SK-N-SH treated with all-trans-retinoic acid at 6 μM for 48 hours (cell line): ENCODE measurements at regions not wholly inside any gene's neighbourhood (a gene's known extent, or its start where the extent isn't known, plus 50 kb on each side); places are given as distances from the start of the nearest gene placed in this dataset.

ENCODE experiments used
- ARNTL ChIP-seq: fragments of 450-650 bp; formaldehyde crosslinking; IDR thresholded peaks from 2 replicates; pipeline ENCODE4 v1.5.0; 2020; ENCODE audit warnings: low read depth, mild to moderate bottlenecking, moderate library complexity, borderline replicate concordance
- BACH2 ChIP-seq: fragments of 250-450 bp; sonication (Bioruptor Pico); IDR thresholded peaks from 2 replicates; pipeline ENCODE4 v1.9.0; 2021; ENCODE audit warnings: mild to moderate bottlenecking, borderline replicate concordance
- ESRRG ChIP-seq: fragments of 250-450 bp; sonication (Bioruptor Pico); IDR thresholded peaks from 2 replicates; pipeline ENCODE4 v1.6.1; 2021; ENCODE audit warnings: mild to moderate bottlenecking
- ISL1 ChIP-seq: fragments of 250-450 bp; sonication (Bioruptor Pico); IDR thresholded peaks from 2 replicates; pipeline ENCODE4 v2.1.2; 2022; ENCODE audit warnings: mild to moderate bottlenecking, moderate library complexity

GRCh38 chr13:74442751-74443150 lies 308.5 kb upstream of the KLF12 start:
- TF ChIP-seq ISL1 = no peak
- TF ChIP-seq BACH2 (CRISPR knock-in tag) = no peak
- TF ChIP-seq ESRRG (CRISPR knock-in tag) = no peak
- TF ChIP-seq ARNTL (CRISPR knock-in tag) = no peak
